GM13977 (cell line): ENCODE measurements at regions not wholly inside any gene's neighbourhood (a gene's known extent, or its start where the extent isn't known, plus 50 kb on each side); places are given as distances from the start of the nearest gene placed in this dataset.
A peak's percentile ranks its signal among the peaks of the same experiment; 100 is the strongest.
"Not testable (repeated sequence)": the region's sequence is repeated elsewhere in the genome, so short reads cannot be mapped to it uniquely, and the experiment has no call there.

Source experiments
- DNase-seq: peaks from one replicate; pipeline ENCODE4 v3.0.0; 2012; ENCODE audit warnings: low spot score
- in situ Hi-C: fragments of 300-500 bp; cut with MboI; formaldehyde crosslinking; loops from one replicate; pipeline ENCODE4 v1.12.0; 2022; ENCODE audit warnings: low sequenced_read_pairs, low pct_unique_long_range_greater_than_20kb, mixed read lengths, inconsistent platforms; ENCODE audit not compliant: unreplicated experiment
- TF ChIP-seq, protein P1 (sequence below): IDR thresholded peaks from 2 replicates; pipeline ENCODE4 v1.5.1; 2012; ENCODE audit warnings: mild to moderate bottlenecking, control low read depth; ENCODE audit not compliant: insufficient read depth; ENCODE audit errors: extremely low read depth, missing control alignments

DNA sequence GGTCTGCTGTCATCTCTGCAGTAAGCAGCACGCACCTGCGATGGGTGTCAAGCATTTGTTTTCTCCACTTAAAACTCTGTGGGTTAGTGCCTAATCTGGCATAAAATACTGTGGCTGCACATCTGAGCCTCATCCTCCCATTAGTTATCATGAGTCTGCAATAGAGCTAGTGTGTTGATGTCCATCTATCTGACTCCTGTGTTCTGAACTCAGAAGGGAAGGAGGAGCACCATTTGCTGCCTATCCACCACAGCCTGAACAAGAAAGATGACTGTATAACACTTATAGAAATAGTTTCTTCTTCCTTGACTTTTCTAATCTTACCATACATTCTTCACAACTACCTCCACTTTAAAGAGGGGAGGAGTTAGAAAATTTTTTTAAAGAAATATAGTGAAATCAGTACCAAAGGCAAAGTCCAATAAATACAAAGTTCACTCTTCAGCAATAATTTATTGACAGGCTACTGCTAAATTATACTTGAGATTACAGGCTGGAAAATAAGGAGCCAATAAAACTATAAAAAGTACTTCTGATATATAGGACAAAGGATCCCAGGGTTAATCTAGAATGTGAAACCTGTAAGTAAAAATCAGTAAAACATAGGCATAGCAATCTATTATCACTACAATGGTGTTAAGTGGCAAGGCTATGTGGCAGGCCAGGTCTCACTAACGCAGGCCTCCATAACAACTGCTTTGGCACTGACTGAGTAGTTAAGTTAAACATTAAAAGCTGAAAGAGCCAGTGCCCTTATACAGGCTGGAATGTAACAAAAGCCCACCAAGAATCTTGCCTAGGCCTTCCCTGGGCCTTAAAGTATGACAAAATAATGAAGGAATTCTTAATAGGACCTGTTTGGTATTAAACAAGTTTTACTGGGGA lies 70.2 kb downstream of the LGALS9C start:
- DNase-seq, in situ Hi-C loops: not testable (repeated sequence)

DNA sequence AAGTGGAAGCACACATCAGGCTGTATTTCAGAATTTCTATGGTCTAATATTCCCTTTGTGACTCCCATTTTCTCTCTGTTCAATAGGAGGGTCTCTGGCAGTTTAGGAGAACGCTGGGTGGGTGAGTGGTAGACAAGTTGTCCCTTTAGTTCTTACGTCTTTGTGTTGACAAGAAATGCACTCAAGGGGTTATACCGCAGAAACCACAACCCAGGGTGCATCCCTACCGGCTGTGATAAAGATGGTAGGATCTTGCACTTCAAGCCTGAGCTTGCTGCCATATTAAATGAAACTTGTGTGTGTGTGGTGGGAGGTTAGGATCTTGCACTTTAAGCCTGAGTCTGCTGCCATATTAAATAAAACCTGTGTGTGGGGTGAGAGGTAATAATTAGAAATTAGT lies 80.5 kb downstream of the LGALS9C start:
- in situ Hi-C loops = not testable (repeated sequence)

DNA sequence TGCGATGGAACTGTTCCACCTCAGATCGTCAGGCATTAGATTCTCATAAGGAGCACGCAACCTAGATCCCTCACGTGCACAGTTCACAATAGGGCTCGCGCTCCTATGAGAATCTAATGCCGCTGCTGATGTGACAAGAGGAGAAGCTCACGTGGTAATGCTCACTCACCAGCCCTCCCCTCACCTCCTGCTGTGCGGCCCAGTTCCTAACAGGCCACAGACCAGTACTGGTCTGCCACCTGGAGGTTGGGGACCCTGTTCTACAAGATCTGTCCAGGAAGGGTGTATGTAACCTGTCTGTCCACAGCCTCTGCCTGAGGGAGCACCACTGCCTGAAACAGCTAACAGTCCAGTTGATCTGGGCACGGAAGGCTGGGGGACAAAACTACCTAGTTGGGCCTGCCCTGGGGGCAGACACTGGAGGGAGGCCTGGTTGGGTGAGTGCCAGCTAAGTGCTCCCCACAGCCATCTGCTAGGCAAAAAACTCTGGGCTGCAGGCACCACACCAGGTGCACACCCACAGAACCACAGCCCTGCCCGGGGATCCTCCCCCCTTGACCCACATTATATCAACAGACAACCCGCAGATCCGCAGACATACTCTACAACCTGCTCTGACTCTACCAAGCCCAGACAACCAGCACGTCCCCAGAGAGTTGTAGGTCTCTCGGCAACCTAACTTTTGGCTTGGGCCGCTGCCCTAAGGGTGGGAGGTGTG lies 80.7 kb downstream of the TBC1D28 start:
- DNase-seq, in situ Hi-C loops: not testable (repeated sequence)

More for the DNA sequence above, 80.5 kb downstream of the LGALS9C start:
- not testable (repeated sequence) for DNase-seq

DNA sequence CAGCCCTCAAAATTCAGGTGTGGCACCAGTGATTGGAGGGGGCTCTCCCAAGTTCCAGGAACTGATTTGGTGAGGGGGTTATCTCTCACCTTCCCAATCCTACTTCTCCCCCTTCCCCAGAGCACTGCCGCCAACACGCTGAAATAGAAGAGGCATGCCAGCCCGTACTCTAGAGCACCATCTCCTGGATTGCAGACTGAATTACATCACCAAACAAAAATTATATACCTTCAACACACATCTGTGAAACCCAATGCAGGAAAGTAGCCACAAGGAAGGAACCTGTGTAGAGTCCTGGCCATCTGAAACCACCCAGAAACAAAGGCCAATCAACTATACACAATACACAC lies 80.1 kb downstream of the TBC1D28 start:
- in situ Hi-C loops = not testable (repeated sequence)
- TF ChIP-seq, protein P1, sequence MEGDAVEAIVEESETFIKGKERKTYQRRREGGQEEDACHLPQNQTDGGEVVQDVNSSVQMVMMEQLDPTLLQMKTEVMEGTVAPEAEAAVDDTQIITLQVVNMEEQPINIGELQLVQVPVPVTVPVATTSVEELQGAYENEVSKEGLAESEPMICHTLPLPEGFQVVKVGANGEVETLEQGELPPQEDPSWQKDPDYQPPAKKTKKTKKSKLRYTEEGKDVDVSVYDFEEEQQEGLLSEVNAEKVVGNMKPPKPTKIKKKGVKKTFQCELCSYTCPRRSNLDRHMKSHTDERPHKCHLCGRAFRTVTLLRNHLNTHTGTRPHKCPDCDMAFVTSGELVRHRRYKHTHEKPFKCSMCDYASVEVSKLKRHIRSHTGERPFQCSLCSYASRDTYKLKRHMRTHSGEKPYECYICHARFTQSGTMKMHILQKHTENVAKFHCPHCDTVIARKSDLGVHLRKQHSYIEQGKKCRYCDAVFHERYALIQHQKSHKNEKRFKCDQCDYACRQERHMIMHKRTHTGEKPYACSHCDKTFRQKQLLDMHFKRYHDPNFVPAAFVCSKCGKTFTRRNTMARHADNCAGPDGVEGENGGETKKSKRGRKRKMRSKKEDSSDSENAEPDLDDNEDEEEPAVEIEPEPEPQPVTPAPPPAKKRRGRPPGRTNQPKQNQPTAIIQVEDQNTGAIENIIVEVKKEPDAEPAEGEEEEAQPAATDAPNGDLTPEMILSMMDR = peak; percentile 65
- peak; percentile 12 for DNase-seq

DNA sequence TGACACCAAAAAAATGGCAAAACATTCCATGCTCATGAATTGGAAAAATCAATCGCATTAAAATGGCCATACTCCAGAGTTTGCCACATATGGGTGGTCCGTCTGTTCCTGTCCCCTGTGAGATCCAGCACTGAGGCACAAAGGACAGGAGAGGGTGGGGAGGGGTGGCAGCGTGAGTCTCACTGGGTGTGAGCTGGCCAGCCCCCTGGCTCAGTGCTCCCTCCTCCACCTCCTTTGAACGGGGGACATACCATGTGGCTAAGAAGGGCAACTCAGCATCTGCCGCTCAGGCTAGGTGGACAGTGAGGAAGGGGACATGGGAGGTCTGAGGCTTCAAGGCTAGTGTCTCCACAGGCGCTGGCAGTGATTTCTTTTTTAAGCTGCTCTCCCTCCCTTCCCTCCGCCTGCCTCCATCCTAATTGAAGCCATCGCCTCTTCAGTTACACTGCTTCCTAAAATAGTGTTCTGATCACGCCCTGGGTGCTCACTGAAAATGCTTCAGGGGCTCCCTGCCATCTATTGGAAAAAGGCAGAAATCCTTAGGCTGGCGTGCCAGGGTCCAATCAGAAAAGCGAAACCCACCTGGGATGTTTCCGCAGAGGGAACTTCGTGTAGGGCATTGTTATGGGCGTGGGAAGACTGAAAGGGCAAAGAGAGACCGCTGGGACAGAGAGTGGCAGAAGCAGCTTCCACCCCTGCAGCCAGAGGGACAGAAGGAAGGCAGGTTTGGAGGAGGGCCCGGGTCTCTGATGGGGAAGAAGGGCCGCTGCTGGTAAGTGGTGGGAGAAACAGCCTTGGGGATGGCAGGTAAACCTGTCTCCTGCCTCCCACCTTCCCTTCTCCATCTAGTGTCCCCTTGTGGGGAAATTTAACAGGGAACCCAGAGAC lies 75.8 kb downstream of the TBC1D28 start:
- DNase-seq, in situ Hi-C loops: not testable (repeated sequence)

DNA sequence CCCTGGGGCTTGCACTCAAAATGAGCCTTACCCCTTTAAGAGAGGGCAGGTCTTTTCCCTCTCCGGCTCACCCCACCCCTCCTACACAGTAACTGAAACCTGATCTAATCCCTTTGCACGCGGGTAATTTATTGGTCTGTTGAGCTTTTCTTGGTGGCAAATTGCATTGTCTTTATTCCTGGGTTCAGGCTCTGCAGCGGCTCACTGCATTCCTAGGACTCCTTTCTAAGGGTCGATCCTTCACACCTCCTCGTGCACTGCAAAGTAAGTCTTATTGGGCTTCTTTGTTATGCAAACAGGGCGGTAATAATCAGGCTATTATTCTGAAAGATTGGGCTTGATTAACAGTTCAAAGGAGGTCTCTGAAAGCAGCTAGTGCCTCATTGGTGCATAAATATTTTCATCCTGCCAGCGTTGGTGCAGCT lies 74.7 kb downstream of the TBC1D28 start:
- DNase-seq = peak; percentile 2
- in situ Hi-C loops = not testable (repeated sequence)

DNA sequence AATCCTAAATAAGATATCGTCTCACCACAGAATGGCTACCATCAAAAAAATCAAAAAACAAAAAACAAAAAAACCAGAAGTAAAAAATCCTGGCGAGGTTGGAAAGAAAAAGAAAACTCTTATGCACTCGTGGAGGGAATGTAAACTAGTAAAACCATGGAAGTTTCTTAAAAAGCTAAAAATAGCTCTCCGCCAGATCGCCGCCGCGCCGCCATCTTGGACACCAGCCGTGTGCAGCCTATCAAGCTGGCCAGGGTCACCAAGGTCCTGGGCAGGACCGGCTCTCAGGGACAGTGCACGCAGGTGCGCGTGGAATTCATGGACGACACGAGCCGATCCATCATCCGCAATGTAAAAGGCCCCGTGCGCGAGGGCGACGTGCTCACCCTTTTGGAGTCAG lies 71.7 kb downstream of the TBC1D28 start:
- DNase-seq, in situ Hi-C loops: not testable (repeated sequence)

DNA sequence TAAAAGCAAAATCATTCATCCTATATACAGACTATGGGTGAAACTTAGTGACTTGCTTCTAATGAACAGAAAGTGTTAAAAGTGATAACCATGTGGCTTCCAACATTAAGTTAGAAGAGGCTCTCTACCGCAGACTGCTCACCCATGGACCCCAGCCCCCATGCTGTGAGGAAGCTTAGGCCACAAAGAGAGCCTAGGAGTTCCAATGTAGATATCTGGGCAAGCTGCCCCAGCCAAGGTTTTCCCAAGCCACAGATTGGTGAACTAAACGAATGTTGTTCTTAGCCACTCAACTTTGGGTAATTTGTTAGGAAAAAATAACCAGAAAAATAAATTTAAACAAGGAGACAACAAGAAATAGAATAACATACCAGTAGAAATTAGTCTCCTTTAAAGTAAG lies 70.1 kb downstream of the TBC1D28 start:
- DNase-seq, in situ Hi-C loops: not testable (repeated sequence)
